Bronchial epithelial cell (primary cell): ENCODE measurements at regions not wholly inside any gene's neighbourhood (a gene's known extent, or its start where the extent isn't known, plus 50 kb on each side); places are given as distances from the start of the nearest gene placed in this dataset.

Experiments
- DNase-seq: peaks from one replicate; pipeline ENCODE4 v3.0.0-alpha.2; 2010; ENCODE audit warnings: low read depth
- FAIRE-seq: peaks from 2 replicates; lab custom pipeline; 2011; peaks lifted over from hg19 to GRCh38; lab: Jason Lieb, UNC
- H3K27me3 ChIP-seq: 2 replicates; pipeline ENCODE4 v1.5.1; 2011; ENCODE audit warnings: low read length; ENCODE audit not compliant: control insufficient read depth, insufficient read depth
- H3K36me3 ChIP-seq: 2 replicates; pipeline ENCODE4 v1.5.1; 2011; ENCODE audit warnings: low read length; ENCODE audit not compliant: control insufficient read depth, insufficient read depth
- H3K4me3 ChIP-seq: 2 replicates; pipeline ENCODE4 v1.5.1; 2011; ENCODE audit warnings: mild to moderate bottlenecking, low read depth, low read length, control low read depth
- TF ChIP-seq, protein P1 (sequence below): IDR thresholded peaks from 2 replicates; pipeline ENCODE4 v1.5.1; 2011; ENCODE audit warnings: mild to moderate bottlenecking, moderate library complexity, low read length, control low read depth, inconsistent platforms; ENCODE audit not compliant: insufficient read depth, severe bottlenecking

DNA sequence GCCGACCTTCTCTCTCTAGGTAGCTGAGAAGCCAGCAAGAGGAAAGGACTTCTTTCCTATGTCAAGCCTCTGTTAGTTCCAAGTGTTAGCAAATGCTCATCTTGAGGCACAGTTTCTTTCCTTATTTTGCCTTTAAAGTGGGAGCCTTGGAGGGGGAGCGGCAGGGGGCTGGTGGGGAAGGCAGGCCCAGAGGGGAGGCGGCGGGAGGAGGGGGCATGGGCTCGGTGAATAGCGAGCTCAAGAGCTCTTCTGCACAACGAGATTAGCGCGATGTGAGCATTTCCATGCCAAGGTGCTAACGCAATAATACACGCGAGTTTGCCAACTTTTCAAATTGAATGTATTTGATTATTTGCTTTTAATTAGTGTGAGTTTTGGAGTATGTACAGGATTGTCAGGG is 372.6 kb downstream of the RPS6KC1 start:
- Histone ChIP-seq H3K4me3 (no peak overlapping the region), H3K36me3 (no peaks in the 10 kb centered on the region), H3K27me3 (no peaks in the 10 kb centered on the region)
- TF ChIP-seq, protein P1, sequence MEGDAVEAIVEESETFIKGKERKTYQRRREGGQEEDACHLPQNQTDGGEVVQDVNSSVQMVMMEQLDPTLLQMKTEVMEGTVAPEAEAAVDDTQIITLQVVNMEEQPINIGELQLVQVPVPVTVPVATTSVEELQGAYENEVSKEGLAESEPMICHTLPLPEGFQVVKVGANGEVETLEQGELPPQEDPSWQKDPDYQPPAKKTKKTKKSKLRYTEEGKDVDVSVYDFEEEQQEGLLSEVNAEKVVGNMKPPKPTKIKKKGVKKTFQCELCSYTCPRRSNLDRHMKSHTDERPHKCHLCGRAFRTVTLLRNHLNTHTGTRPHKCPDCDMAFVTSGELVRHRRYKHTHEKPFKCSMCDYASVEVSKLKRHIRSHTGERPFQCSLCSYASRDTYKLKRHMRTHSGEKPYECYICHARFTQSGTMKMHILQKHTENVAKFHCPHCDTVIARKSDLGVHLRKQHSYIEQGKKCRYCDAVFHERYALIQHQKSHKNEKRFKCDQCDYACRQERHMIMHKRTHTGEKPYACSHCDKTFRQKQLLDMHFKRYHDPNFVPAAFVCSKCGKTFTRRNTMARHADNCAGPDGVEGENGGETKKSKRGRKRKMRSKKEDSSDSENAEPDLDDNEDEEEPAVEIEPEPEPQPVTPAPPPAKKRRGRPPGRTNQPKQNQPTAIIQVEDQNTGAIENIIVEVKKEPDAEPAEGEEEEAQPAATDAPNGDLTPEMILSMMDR: no peak
- DNase-seq (no peak), FAIRE-seq (no peak)

DNA sequence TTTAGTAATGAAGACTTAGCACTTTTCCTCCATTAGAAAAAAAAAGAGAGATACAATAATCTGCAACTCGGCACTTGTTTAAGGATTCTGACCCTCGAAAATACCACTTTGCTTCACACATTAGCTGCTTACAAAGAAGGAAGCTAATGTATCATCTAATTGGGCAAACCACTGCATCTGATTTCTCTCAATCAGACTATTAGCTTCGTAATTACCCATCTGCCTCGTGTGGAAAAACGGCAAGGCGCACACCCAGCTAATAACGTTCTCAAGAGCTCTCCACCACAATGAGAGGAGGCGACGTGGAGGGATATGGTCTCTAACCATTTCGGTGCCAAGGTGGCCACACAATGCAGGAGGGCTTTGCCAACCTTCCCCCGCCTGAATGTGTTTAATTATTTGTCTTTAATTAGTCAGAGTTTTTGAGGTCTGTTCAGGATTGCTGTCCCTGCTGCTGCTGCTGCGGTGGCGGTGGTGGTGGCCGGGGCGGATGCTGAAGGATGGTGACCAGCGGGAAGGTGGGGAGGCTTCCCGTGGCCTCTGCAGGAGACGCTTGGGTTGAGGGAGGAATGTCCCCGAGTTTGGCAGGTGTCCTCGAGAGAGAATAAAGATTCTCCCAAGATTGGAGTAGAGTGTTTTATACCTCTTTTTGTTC is 374.5 kb downstream of the RPS6KC1 start:
- FAIRE-seq (no peak), DNase-seq (no peak)
- Histone ChIP-seq H3K27me3 (no peaks in the 10 kb centered on the region), H3K4me3 (no peak overlapping the region), H3K36me3 (no peaks in the 10 kb centered on the region)
- TF ChIP-seq, protein P1: no peak

GRCh38 chr1:213429642-213430041 is 378.6 kb downstream of the RPS6KC1 start:
- Histone ChIP-seq H3K36me3 (no peaks in the 10 kb centered on the region), H3K27me3 (no peaks in the 10 kb centered on the region), H3K4me3 (no peak overlapping the region)
- DNase-seq: no peak
- no peak for FAIRE-seq
- TF ChIP-seq, protein P1: no peak

GRCh38 chr1:213435715-213436114 is 384.7 kb downstream of the RPS6KC1 start:
- Histone ChIP-seq H3K4me3 (no peak overlapping the region), H3K27me3 (no peaks in the 10 kb centered on the region), H3K36me3 (no peaks in the 10 kb centered on the region)
- no peak for FAIRE-seq
- TF ChIP-seq, protein P1: no peak
- DNase-seq: no peak

- DNase-seq: no peak
- Histone ChIP-seq H3K4me3 (no peak overlapping the region), H3K36me3 (no peaks in the 10 kb centered on the region), H3K27me3 (peaks cover 2% of the 10 kb centered on the region)
- TF ChIP-seq, protein P1: no peak
- no peak for FAIRE-seq
Observed at GRCh38 chr1:213438339-213438738, 387.3 kb downstream of the RPS6KC1 start.

GRCh38 chr1:213439703-213440102 is 388.7 kb downstream of the RPS6KC1 start:
- FAIRE-seq: no peak
- DNase-seq: no peak
- no peaks in the 10 kb centered on the region for H3K36me3 ChIP-seq
- peaks cover 2% of the 10 kb centered on the region for H3K27me3 ChIP-seq
- no peak overlapping the region for H3K4me3 ChIP-seq
- TF ChIP-seq, protein P1: no peak
